H1 (cell line): ENCODE measurements at regions not wholly inside any gene's neighbourhood (a gene's known extent, or its start where the extent isn't known, plus 50 kb on each side); places are given as distances from the start of the nearest gene placed in this dataset.
A peak's percentile ranks its signal among the peaks of the same experiment; 100 is the strongest.

ENCODE experiments used
- CTCF ChIA-PET: fragments of 300-600 bp; sonication (Branson Sonifier 250); formaldehyde crosslinking; loops from one replicate; lab custom pipeline; 2021; ENCODE audit not compliant: partially characterized antibody; lab: Charles Lee
- POLR2A ChIA-PET: fragments of 300-600 bp; sonication (Branson Sonifier 250); formaldehyde crosslinking; loops from one replicate; lab custom pipeline; 2021; ENCODE audit warnings: inconsistent platforms; ENCODE audit not compliant: partially characterized antibody; lab: Charles Lee
- DNase-seq, 2 experiments: peaks; one replicate each; pipeline versions ENCODE4 v3.0.0 to v3.0.0-alpha.2; 2010 to 2022; ENCODE audit warnings: low spot score in 2 of 2, low read depth in 1 of 2, mixed read lengths in 1 of 2
- FAIRE-seq: peaks from 2 replicates; lab custom pipeline; 2011; peaks lifted over from hg19 to GRCh38; lab: Jason Lieb, UNC
- H2AFZ ChIP-seq: 2 replicates; pipeline ENCODE4 v1.8.1; 2012; ENCODE audit warnings: low read length, inconsistent platforms
- H2AK5ac ChIP-seq: 2 replicates; pipeline ENCODE4 v1.6.1; 2013; ENCODE audit warnings: low read depth, low read length
- H2BK120ac ChIP-seq: replicated peaks from 2 replicates; pipeline ENCODE3; 2013; ENCODE audit warnings: low read depth, low read length, inconsistent platforms
- H2BK12ac ChIP-seq: 2 replicates; pipeline ENCODE4 v1.6.1; 2013; ENCODE audit warnings: low read depth, low read length
- H2BK15ac ChIP-seq: 2 replicates; pipeline ENCODE4 v1.6.1; 2013; ENCODE audit warnings: low read length
- H2BK20ac ChIP-seq: 2 replicates; pipeline ENCODE4 v1.6.1; 2013; ENCODE audit warnings: low read length
- H2BK5ac ChIP-seq: 2 replicates; pipeline ENCODE4 v1.6.1; 2013; ENCODE audit warnings: low read depth, low read length
- H3K14ac ChIP-seq: 2 replicates; pipeline ENCODE4 v1.6.1; 2013; ENCODE audit warnings: inconsistent platforms; ENCODE audit not compliant: insufficient read length
- H3K18ac ChIP-seq: 2 replicates; pipeline ENCODE4 v1.6.1; 2013; ENCODE audit warnings: low read length; ENCODE audit errors: extremely low read depth
- H3K23ac ChIP-seq: 2 replicates; pipeline ENCODE4 v1.6.1; 2013; ENCODE audit warnings: inconsistent platforms; ENCODE audit not compliant: insufficient read length
- H3K23me2 ChIP-seq: 2 replicates; pipeline ENCODE4 v1.6.1; 2013; ENCODE audit warnings: low read depth, low read length
- H3K27ac ChIP-seq: 2 replicates; pipeline ENCODE4 v1.6.1; 2011; ENCODE audit warnings: low read depth, low read length, inconsistent platforms
- H3K27me3 ChIP-seq, 4 experiments: replicated peaks in 1 of 4; 1 replicate in 1 of 4; 2 replicates in 3 of 4; pipeline versions ENCODE4 v1.6.1 to v1.8.1; 2011 to 2013; ENCODE audit warnings: low read length in 3 of 4, mild to moderate bottlenecking in 3 of 4, inconsistent platforms in 2 of 4, mixed read lengths in 2 of 4, moderate library complexity in 1 of 4; ENCODE audit not compliant: control insufficient read depth in 3 of 4, insufficient read depth in 3 of 4; ENCODE audit errors: extremely low read depth in 1 of 4
- H3K36me3 ChIP-seq, 4 experiments: 2 replicates each; pipeline versions ENCODE4 v1.6.1 to v1.8.1; 2011 to 2013; ENCODE audit warnings: mild to moderate bottlenecking in 4 of 4, low read length in 3 of 4, moderate library complexity in 2 of 4, control low read depth in 1 of 4, inconsistent platforms in 1 of 4; ENCODE audit not compliant: insufficient read depth in 4 of 4, control insufficient read depth in 2 of 4
- H3K4ac ChIP-seq: replicated peaks from 2 replicates; pipeline ENCODE3; 2013; ENCODE audit warnings: low read length, low read depth, mixed read lengths, inconsistent platforms; ENCODE audit not compliant: insufficient read length
- H3K4me1 ChIP-seq, 4 experiments: replicated peaks in 1 of 4; 1 replicate in 1 of 4; 2 replicates in 3 of 4; pipeline versions ENCODE4 v1.6.1 to v1.8.1; 2011 to 2013; ENCODE audit warnings: low read length in 3 of 4, inconsistent platforms in 2 of 4, mixed read lengths in 1 of 4; ENCODE audit not compliant: insufficient read depth in 4 of 4, control insufficient read depth in 3 of 4
- H3K4me2 ChIP-seq, 2 experiments: 2 replicates each; pipeline versions ENCODE4 v1.6.1 to v1.8.1; 2011 to 2013; ENCODE audit warnings: low read depth in 2 of 2, low read length in 2 of 2, control low read depth in 1 of 2, inconsistent platforms in 1 of 2, mild to moderate bottlenecking in 1 of 2; ENCODE audit not compliant: insufficient read depth in 1 of 2
- H3K4me3 ChIP-seq, 4 experiments: fragments of 200-600, 300-600 bp in 1 of 4; sonication (generic), shearing (Covaris generic), sonication (Bioruptor Twin) in 1 of 4; 2 replicates each; pipeline versions ENCODE4 v1.5.1 to v1.8.1; 2011 to 2016; ENCODE audit warnings: low read length in 4 of 4, low read depth in 3 of 4, control low read depth in 2 of 4, inconsistent platforms in 2 of 4, mild to moderate bottlenecking in 2 of 4, mixed read lengths in 1 of 4, moderate library complexity in 1 of 4; ENCODE audit not compliant: insufficient read depth in 2 of 4; ENCODE audit errors: extremely low read depth in 1 of 4
- H3K56ac ChIP-seq: replicated peaks from 2 replicates; pipeline ENCODE3; 2013; ENCODE audit warnings: low read depth, mild to moderate bottlenecking, mixed read lengths, low read length, inconsistent platforms; ENCODE audit not compliant: insufficient read length
- H3K79me1 ChIP-seq: 2 replicates; pipeline ENCODE4 v1.6.1; 2013; ENCODE audit warnings: low read depth, low read length, control low read depth
- H3K79me2 ChIP-seq, 2 experiments: 2 replicates each; pipeline versions ENCODE4 v1.6.1 to v1.8.1; 2012 to 2013; ENCODE audit warnings: low read length in 2 of 2, mild to moderate bottlenecking in 2 of 2, inconsistent platforms in 1 of 2; ENCODE audit not compliant: insufficient read depth in 2 of 2, control insufficient read depth in 1 of 2
- H3K9ac ChIP-seq, 4 experiments: replicated peaks in 1 of 4; 1 replicate in 1 of 4; 2 replicates in 3 of 4; pipeline versions ENCODE4 v1.6.1 to v1.8.1; 2011 to 2013; ENCODE audit warnings: low read depth in 3 of 4, low read length in 3 of 4, control low read depth in 2 of 4, mild to moderate bottlenecking in 2 of 4, moderate library complexity in 2 of 4, inconsistent platforms in 1 of 4; ENCODE audit errors: extremely low read depth in 1 of 4
- H3K9me3 ChIP-seq, 2 experiments: 2 replicates each; pipeline versions ENCODE4 v1.6.1 to v1.8.1; 2012 to 2013; ENCODE audit warnings: mild to moderate bottlenecking in 2 of 2, moderate library complexity in 2 of 2, control low read depth in 1 of 2, inconsistent platforms in 1 of 2, low read depth in 1 of 2, low read length in 1 of 2, mixed read lengths in 1 of 2; ENCODE audit not compliant: insufficient read depth in 2 of 2
- H4K20me1 ChIP-seq, 2 experiments: replicated peaks in 1 of 2; 2 replicates each; pipeline versions ENCODE3 to v1.8.1; 2011 to 2013; ENCODE audit warnings: inconsistent platforms in 2 of 2, low read length in 2 of 2, mild to moderate bottlenecking in 1 of 2; ENCODE audit not compliant: insufficient read depth in 2 of 2, control insufficient read depth in 1 of 2
- H4K5ac ChIP-seq: 2 replicates; pipeline ENCODE4 v1.6.1; 2013; ENCODE audit warnings: low read length, low read depth, mixed read lengths, inconsistent platforms; ENCODE audit not compliant: insufficient read length
- H4K8ac ChIP-seq: 2 replicates; pipeline ENCODE4 v1.8.0; 2013; ENCODE audit warnings: mild to moderate bottlenecking, moderate library complexity, low read length, inconsistent platforms; ENCODE audit not compliant: insufficient read depth; ENCODE audit errors: extremely low read depth
- H4K91ac ChIP-seq: replicated peaks from 2 replicates; pipeline ENCODE3; 2013; ENCODE audit warnings: low read length, mixed read lengths, inconsistent platforms; ENCODE audit not compliant: insufficient read length
- BRCA1 ChIP-seq: IDR thresholded peaks from 2 replicates; pipeline ENCODE4 v1.6.1; 2012; ENCODE audit warnings: low read depth, low read length, improper control_type of control experiment
- CTBP2 ChIP-seq: IDR thresholded peaks from 2 replicates; pipeline ENCODE4 v1.7.0; 2011; ENCODE audit warnings: borderline replicate concordance, mild to moderate bottlenecking, moderate library complexity, mixed read lengths, low read length; ENCODE audit not compliant: insufficient read depth, insufficient read length
- EZH2 ChIP-seq: fragments of 200-600 bp; sonication (generic); IDR thresholded peaks from 2 replicates; pipeline ENCODE4 v1.7.1; 2012; ENCODE audit warnings: low read depth, mild to moderate bottlenecking, moderate library complexity, low read length, inconsistent platforms; ENCODE audit not compliant: severe bottlenecking
- FOSL1 ChIP-seq: IDR thresholded peaks from 2 replicates; pipeline ENCODE4 v1.6.1; 2011; ENCODE audit warnings: mild to moderate bottlenecking, low read depth, low read length, moderate library complexity; ENCODE audit not compliant: insufficient read depth
- MAFK ChIP-seq: IDR thresholded peaks from 2 replicates; pipeline ENCODE4 v1.6.1; 2012; ENCODE audit warnings: low read depth, mild to moderate bottlenecking, improper control_type of control experiment, low read length
- NANOG ChIP-seq: IDR thresholded peaks from 2 replicates; pipeline ENCODE4 v1.6.1; 2011; ENCODE audit warnings: low read length, low read depth, mild to moderate bottlenecking, inconsistent platforms; ENCODE audit not compliant: insufficient read depth, poor library complexity, severe bottlenecking
- POLR2A ChIP-seq, 2 experiments: IDR thresholded peaks; 1 replicate in 1 of 2; 2 replicates in 1 of 2; pipeline ENCODE4 v1.6.1; 2011; ENCODE audit warnings: low read depth in 2 of 2, low read length in 2 of 2, mild to moderate bottlenecking in 2 of 2; ENCODE audit errors: control extremely low read depth in 1 of 2
- RAD21 ChIP-seq, 2 experiments: IDR thresholded peaks in 1 of 2; conservative IDR thresholded peaks in 1 of 2; 2 replicates each; pipeline ENCODE4 v1.6.1; 2011; ENCODE audit warnings: low read depth in 2 of 2, low read length in 2 of 2, improper control_type of control experiment in 1 of 2, inconsistent platforms in 1 of 2, mild to moderate bottlenecking in 1 of 2, moderate library complexity in 1 of 2
- SIN3A ChIP-seq, 2 experiments: IDR thresholded peaks in 1 of 2; conservative IDR thresholded peaks in 1 of 2; 2 replicates each; pipeline ENCODE4 v1.6.1; 2011 to 2012; ENCODE audit warnings: low read length in 2 of 2, improper control_type of control experiment in 1 of 2, low read depth in 1 of 2, mild to moderate bottlenecking in 1 of 2
- SP4 ChIP-seq: IDR thresholded peaks from 2 replicates; pipeline ENCODE4 v1.6.1; 2012; ENCODE audit warnings: low read length, inconsistent platforms
- TAF7 ChIP-seq: optimal IDR thresholded peaks from 2 replicates; pipeline ENCODE3; 2011; ENCODE audit warnings: low read depth, mild to moderate bottlenecking, inconsistent platforms, low read length, moderate library complexity, borderline replicate concordance
- TEAD4 ChIP-seq: IDR thresholded peaks from 2 replicates; pipeline ENCODE4 v1.6.1; 2012; ENCODE audit warnings: low read depth, low read length, inconsistent platforms, mixed read lengths
- USF2 ChIP-seq: IDR thresholded peaks from 2 replicates; pipeline ENCODE4 v1.6.1; 2011; ENCODE audit warnings: low read length, improper control_type of control experiment
- WGBS, 2 experiments: shearing (Covaris generic) in 1 of 2; methylation state at CpG; one replicate each; pipeline versions ENCODE4 v1.1.6 to v1.1.7; 2013 to 2015; ENCODE audit warnings: low lambda C conversion rate in 2 of 2, mixed read lengths in 2 of 2, inconsistent platforms in 1 of 2, low coverage in 1 of 2, missing lambda C conversion rate in 1 of 2; ENCODE audit not compliant: insufficient replicate concordance in 2 of 2, insufficient coverage in 1 of 2, insufficient read length in 1 of 2; ENCODE audit errors: extremely low coverage in 1 of 2, missing lambda C conversion rate in 1 of 2; 5-methylcytosine and 5-hydroxymethylcytosine counted together

GRCh38 chrY:17235769-17236168 lies 644.3 kb downstream of the CDY2B start:
- FAIRE-seq, result no peak
- H2AK5ac ChIP-seq, result no peak overlapping the region
- TF ChIP-seq NANOG, result no peak
- no peak for TF ChIP-seq FOSL1
- no peak for TF ChIP-seq BRCA1
- no peak for TF ChIP-seq SP4
- no peak for TF ChIP-seq TAF7
- TF ChIP-seq MAFK, result no peak
- no peak for TF ChIP-seq POLR2A (IDR thresholded peaks at IDR 0.05; ENCODE audit: control extremely low read depth in 1 of 2, low read depth in 2 of 2, low read length in 2 of 2)
- no peak for TF ChIP-seq RAD21 (IDR thresholded peaks at IDR 0.05 in 1 of 2, conservative IDR thresholded peaks at IDR 0.05 in 1 of 2; ENCODE audit: low read depth in 2 of 2, low read length in 2 of 2)
- no peak for TF ChIP-seq USF2
- no peak for TF ChIP-seq CTBP2
- TF ChIP-seq TEAD4, result no peak; the same call in 1 of the 2 replicates
- TF ChIP-seq EZH2, result no peak
- TF ChIP-seq SIN3A (conservative IDR thresholded peaks at IDR 0.05 in 1 of 2, IDR thresholded peaks at IDR 0.05 in 1 of 2; ENCODE audit: low read depth in 1 of 2, low read length in 2 of 2), result no peak

More at GRCh38 chrY:17235769-17236168, 644.3 kb downstream of the CDY2B start:
- H4K5ac ChIP-seq, result no peak overlapping the region
- no peak for DNase-seq
- no peak overlapping the region for H2BK120ac ChIP-seq
- no peaks in the 10 kb centered on the region for H3K79me2 ChIP-seq
- H3K4ac ChIP-seq, result no peak overlapping the region
- H3K23me2 ChIP-seq, result no peaks in the 10 kb centered on the region
- H3K79me1 ChIP-seq, result no peaks in the 10 kb centered on the region
- H3K4me3 ChIP-seq, result no peak overlapping the region
- no peaks in the 10 kb centered on the region for H3K27me3 ChIP-seq
- POLR2A ChIA-PET, result no interaction called here
- H3K4me1 ChIP-seq, result peaks cover 0 to 5% (median 0%) of the 10 kb centered on the region in 4 experiments; a peak in 2 of 7 replicates
- H3K14ac ChIP-seq, result no peak overlapping the region
- H4K91ac ChIP-seq, result no peak overlapping the region
- 47% methylated on average over 2 of the region's 2 CpGs; no CpG with 5 or more reads in 1 of the 2 experiments for WGBS, 2 experiments
- no peak overlapping the region for H2BK20ac ChIP-seq
- H3K36me3 ChIP-seq, result no peaks in the 10 kb centered on the region
- CTCF ChIA-PET, result no interaction called here
- no peak overlapping the region for H2BK15ac ChIP-seq
- H3K56ac ChIP-seq, result no peak overlapping the region
- H4K8ac ChIP-seq, result no peak overlapping the region
- no peaks in the 10 kb centered on the region for H4K20me1 ChIP-seq
- H3K27ac ChIP-seq, result no peak overlapping the region
- no peaks in the 10 kb centered on the region for H3K9me3 ChIP-seq
- no peak overlapping the region for H3K9ac ChIP-seq
- H2AFZ ChIP-seq, result no peak overlapping the region
- H3K18ac ChIP-seq, result no peak overlapping the region
- no peak overlapping the region for H3K23ac ChIP-seq
- peak overlapping the region; percentile 85; the same call in 1 of the 2 replicates for H2BK5ac ChIP-seq
- H2BK12ac ChIP-seq, result no peak overlapping the region
- no peak overlapping the region for H3K4me2 ChIP-seq
